ENCODE measurements at regions not wholly inside any gene's neighbourhood (a gene's known extent, or its start where the extent isn't known, plus 50 kb on each side); places are given as distances from the start of the nearest gene placed in this dataset.
"Not testable (repeated sequence)": the region's sequence is repeated elsewhere in the genome, so short reads cannot be mapped to it uniquely, and the experiment has no call there.

DNA sequence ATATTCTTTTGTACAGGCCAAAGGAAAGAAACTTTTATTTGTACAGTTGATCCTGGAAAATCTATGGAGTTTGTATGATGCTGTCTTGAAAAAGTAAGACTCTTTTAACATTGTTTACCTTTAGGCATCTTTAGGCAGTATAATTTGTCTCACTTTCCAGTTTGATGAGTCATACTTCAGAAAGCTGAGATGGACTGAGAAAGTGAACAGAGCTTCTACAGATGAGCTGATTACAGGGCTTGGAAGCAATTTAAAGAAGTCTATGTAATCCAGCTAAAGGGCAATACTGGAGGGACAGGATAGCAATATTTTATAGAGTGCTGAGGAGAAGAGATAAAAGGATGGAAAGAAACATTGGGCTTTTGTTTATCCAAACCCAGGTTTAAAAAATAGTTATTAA is 123.5 kb upstream of the GOLGA6L4 start:
- Histone ChIP-seq H4K20me1 (ENCODE audit: insufficient read depth, low read length) (no peaks in the 10 kb centered on the region), H3F3A (ENCODE audit: insufficient read depth, low read length) (no peaks in the 10 kb centered on the region), H3K9me2 (replicated peaks; ENCODE audit: insufficient read depth, low read length) (no peaks in the 10 kb centered on the region), H3K9ac (ENCODE audit: low read length) (no peak overlapping the region), H3K36me3 (replicated peaks; ENCODE audit: insufficient read depth, low read length) (no peaks in the 10 kb centered on the region), H3K9me3 (replicated peaks; ENCODE audit: insufficient read depth, low read length) (no peaks in the 10 kb centered on the region), H3K27me3 (replicated peaks; ENCODE audit: insufficient read depth, low read length) (no peaks in the 10 kb centered on the region), H3K27ac (ENCODE audit: low read length) (no peak overlapping the region), H3K79me2 (ENCODE audit: low read length) (no peaks in the 10 kb centered on the region), H3K4me1 (ENCODE audit: low read length) (no peaks in the 10 kb centered on the region), H3K4me3 (ENCODE audit: low read length) (no peak overlapping the region), H3K4me2 (ENCODE audit: low read depth, low read length) (no peak overlapping the region), H2AFZ (ENCODE audit: low read length) (no peak overlapping the region)
- TF ChIP-seq EZH2 (optimal IDR thresholded peaks at IDR 0.05; ENCODE audit: low read depth, low read length) (no peak), EZH2phosphoT487 (IDR thresholded peaks at IDR 0.05; ENCODE audit: low read length) (no peak)
- TF ChIP-seq, protein P1, sequence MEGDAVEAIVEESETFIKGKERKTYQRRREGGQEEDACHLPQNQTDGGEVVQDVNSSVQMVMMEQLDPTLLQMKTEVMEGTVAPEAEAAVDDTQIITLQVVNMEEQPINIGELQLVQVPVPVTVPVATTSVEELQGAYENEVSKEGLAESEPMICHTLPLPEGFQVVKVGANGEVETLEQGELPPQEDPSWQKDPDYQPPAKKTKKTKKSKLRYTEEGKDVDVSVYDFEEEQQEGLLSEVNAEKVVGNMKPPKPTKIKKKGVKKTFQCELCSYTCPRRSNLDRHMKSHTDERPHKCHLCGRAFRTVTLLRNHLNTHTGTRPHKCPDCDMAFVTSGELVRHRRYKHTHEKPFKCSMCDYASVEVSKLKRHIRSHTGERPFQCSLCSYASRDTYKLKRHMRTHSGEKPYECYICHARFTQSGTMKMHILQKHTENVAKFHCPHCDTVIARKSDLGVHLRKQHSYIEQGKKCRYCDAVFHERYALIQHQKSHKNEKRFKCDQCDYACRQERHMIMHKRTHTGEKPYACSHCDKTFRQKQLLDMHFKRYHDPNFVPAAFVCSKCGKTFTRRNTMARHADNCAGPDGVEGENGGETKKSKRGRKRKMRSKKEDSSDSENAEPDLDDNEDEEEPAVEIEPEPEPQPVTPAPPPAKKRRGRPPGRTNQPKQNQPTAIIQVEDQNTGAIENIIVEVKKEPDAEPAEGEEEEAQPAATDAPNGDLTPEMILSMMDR (IDR thresholded peaks at IDR 0.05; ENCODE audit: low read length): no peak
- no peak for DNase-seq

DNA sequence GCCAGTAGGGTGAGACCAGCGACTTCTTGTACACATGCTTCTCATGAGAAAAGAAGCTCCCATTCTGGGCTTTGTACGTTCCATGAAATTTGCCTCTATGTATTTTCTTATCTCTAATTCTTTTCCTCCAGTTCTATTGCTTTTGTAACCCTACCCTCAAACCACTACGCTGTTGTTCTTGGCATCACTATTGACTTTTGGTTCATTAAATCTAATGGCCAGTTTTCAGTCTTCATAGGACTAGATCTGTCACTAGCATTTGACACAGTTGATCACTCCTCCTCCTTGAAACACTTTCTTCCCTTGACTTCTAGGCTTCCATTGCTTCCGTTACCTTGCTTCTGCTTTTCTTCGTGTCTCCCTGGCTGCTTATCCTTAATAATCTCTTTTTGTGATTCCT is 121.7 kb upstream of the GOLGA6L4 start:
- Histone ChIP-seq H4K20me1 (ENCODE audit: insufficient read depth, low read length) (no peaks in the 10 kb centered on the region), H3K4me2 (ENCODE audit: low read depth, low read length) (no peak overlapping the region), H3K9me3 (replicated peaks; ENCODE audit: insufficient read depth, low read length) (no peaks in the 10 kb centered on the region), H3K9ac (ENCODE audit: low read length) (no peak overlapping the region), H3K27ac (ENCODE audit: low read length) (no peak overlapping the region), H3K9me2 (replicated peaks; ENCODE audit: insufficient read depth, low read length) (no peaks in the 10 kb centered on the region), H2AFZ (ENCODE audit: low read length) (no peak overlapping the region), H3K4me1 (ENCODE audit: low read length) (no peaks in the 10 kb centered on the region), H3K79me2 (ENCODE audit: low read length) (no peaks in the 10 kb centered on the region), H3K36me3 (replicated peaks; ENCODE audit: insufficient read depth, low read length) (no peaks in the 10 kb centered on the region), H3F3A (ENCODE audit: insufficient read depth, low read length) (no peaks in the 10 kb centered on the region), H3K4me3 (ENCODE audit: low read length) (no peak overlapping the region), H3K27me3 (replicated peaks; ENCODE audit: insufficient read depth, low read length) (no peaks in the 10 kb centered on the region)
- TF ChIP-seq EZH2 (optimal IDR thresholded peaks at IDR 0.05; ENCODE audit: low read depth, low read length): no peak
- TF ChIP-seq, protein P1 (IDR thresholded peaks at IDR 0.05; ENCODE audit: low read length): no peak
- TF ChIP-seq EZH2phosphoT487 (IDR thresholded peaks at IDR 0.05; ENCODE audit: low read length): no peak
- no peak for DNase-seq

DNA sequence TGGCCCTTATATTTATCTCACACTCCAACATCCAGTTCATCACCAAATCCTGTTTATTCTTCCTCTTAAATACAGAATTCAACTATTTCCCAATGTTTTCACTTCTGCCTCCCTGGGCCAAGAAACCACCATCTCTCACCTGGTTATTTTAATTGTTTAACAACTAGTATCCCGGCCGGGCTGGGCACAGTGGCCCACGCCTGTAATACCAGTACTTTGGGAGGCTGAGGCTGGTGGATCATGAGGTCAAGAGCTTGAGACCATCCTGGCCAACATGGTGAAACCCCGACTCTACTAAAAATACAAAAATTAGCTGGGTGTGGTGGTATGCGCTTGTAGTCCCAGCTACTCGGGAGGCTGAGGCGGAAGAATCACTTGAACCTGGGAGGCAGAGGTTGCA is 120.9 kb upstream of the GOLGA6L4 start:
- not testable (repeated sequence) for H3K9me2 ChIP-seq (replicated peaks; ENCODE audit: insufficient read depth, low read length); H3K4me2 ChIP-seq (ENCODE audit: low read depth, low read length); H3K27ac ChIP-seq (ENCODE audit: low read length); DNase-seq; H3K4me3 ChIP-seq (ENCODE audit: low read length); H3K9ac ChIP-seq (ENCODE audit: low read length); H3K27me3 ChIP-seq (replicated peaks; ENCODE audit: insufficient read depth, low read length); H3K79me2 ChIP-seq (ENCODE audit: low read length); H3K4me1 ChIP-seq (ENCODE audit: low read length); H2AFZ ChIP-seq (ENCODE audit: low read length); H3K9me3 ChIP-seq (replicated peaks; ENCODE audit: insufficient read depth, low read length); H3F3A ChIP-seq (ENCODE audit: insufficient read depth, low read length); H3K36me3 ChIP-seq (replicated peaks; ENCODE audit: insufficient read depth, low read length); H4K20me1 ChIP-seq (ENCODE audit: insufficient read depth, low read length)

DNA sequence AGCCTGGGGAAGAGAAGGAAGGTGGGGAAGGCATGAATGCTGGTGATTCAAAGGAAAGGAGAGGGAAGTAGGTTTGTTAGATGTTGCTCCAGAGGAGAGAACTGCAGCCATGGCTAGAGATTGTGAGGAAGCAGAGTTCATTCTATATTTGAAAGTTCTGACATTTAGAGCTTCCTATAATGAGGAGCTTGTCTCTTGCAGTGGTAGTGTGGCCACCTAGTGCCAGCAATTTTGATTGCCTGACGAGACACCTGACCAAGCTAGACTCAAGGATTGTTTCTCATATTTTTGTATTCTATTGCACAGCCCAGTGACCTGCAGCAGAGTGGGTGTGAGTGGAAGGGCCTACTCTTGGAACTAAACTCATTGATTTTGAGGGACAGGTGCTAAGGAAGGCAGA is 116.2 kb upstream of the GOLGA6L4 start:
- not testable (repeated sequence) for H3K9me2 ChIP-seq (replicated peaks; ENCODE audit: insufficient read depth, low read length); H3F3A ChIP-seq (ENCODE audit: insufficient read depth, low read length); H3K4me3 ChIP-seq (ENCODE audit: low read length); H2AFZ ChIP-seq (ENCODE audit: low read length); H3K79me2 ChIP-seq (ENCODE audit: low read length); H4K20me1 ChIP-seq (ENCODE audit: insufficient read depth, low read length); H3K27me3 ChIP-seq (replicated peaks; ENCODE audit: insufficient read depth, low read length); H3K4me1 ChIP-seq (ENCODE audit: low read length); H3K9ac ChIP-seq (ENCODE audit: low read length); DNase-seq; H3K4me2 ChIP-seq (ENCODE audit: low read depth, low read length); H3K36me3 ChIP-seq (replicated peaks; ENCODE audit: insufficient read depth, low read length); H3K9me3 ChIP-seq (replicated peaks; ENCODE audit: insufficient read depth, low read length); H3K27ac ChIP-seq (ENCODE audit: low read length)
- TF ChIP-seq, protein P1 (IDR thresholded peaks at IDR 0.05; ENCODE audit: low read length): peak; percentile 20

DNA sequence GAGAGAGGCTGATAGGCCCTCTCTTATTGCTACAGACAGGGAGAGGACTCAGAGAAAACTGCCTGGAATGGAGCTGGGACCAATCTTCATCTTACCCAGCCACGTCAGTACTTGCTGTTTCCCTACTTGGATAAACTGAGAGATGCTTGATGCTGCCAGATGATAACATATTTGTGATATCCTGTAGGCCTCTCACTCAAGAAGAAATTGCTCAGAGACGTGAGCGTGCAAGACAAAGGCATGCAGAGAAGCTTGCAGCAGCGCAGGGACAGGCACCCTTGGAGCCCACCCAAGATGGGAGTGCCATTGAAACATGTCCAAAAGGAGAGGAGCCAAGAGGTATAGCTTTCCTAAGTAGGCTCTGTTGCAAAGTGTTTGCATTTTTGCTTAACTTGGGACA is 114.7 kb upstream of the GOLGA6L4 start:
- not testable (repeated sequence) for H2AFZ ChIP-seq (ENCODE audit: low read length); DNase-seq; H4K20me1 ChIP-seq (ENCODE audit: insufficient read depth, low read length); H3K4me1 ChIP-seq (ENCODE audit: low read length); H3F3A ChIP-seq (ENCODE audit: insufficient read depth, low read length); H3K9ac ChIP-seq (ENCODE audit: low read length); H3K27ac ChIP-seq (ENCODE audit: low read length); H3K4me3 ChIP-seq (ENCODE audit: low read length); H3K4me2 ChIP-seq (ENCODE audit: low read depth, low read length); H3K9me3 ChIP-seq (replicated peaks; ENCODE audit: insufficient read depth, low read length); H3K9me2 ChIP-seq (replicated peaks; ENCODE audit: insufficient read depth, low read length); H3K27me3 ChIP-seq (replicated peaks; ENCODE audit: insufficient read depth, low read length); H3K36me3 ChIP-seq (replicated peaks; ENCODE audit: insufficient read depth, low read length); H3K79me2 ChIP-seq (ENCODE audit: low read length)

DNA sequence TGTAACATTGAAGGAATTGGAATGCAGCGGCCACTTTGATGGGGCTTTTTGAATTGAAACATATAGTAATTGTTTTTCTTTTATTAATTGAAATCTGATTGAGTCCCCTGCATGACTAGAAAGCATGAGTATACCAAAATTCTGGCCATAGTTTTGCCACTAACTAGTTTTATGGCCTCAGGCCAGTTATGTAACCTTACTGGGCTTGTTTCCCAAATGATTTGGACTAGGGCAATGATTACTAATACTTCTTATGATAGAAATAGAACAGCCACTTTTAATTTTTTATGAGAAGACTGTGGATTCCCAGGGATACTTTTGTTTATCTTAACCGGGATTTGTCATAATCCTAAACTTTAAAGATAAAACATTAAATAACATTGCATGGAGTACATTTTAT is 106.9 kb upstream of the GOLGA6L4 start:
- H3K9me2 ChIP-seq (replicated peaks; ENCODE audit: insufficient read depth, low read length); H3K36me3 ChIP-seq (replicated peaks; ENCODE audit: insufficient read depth, low read length); H3K4me3 ChIP-seq (ENCODE audit: low read length); H3K4me1 ChIP-seq (ENCODE audit: low read length); DNase-seq; H3F3A ChIP-seq (ENCODE audit: insufficient read depth, low read length); H3K9ac ChIP-seq (ENCODE audit: low read length); H2AFZ ChIP-seq (ENCODE audit: low read length); H3K9me3 ChIP-seq (replicated peaks; ENCODE audit: insufficient read depth, low read length); H4K20me1 ChIP-seq (ENCODE audit: insufficient read depth, low read length); H3K27me3 ChIP-seq (replicated peaks; ENCODE audit: insufficient read depth, low read length); H3K27ac ChIP-seq (ENCODE audit: low read length); H3K79me2 ChIP-seq (ENCODE audit: low read length); H3K4me2 ChIP-seq (ENCODE audit: low read depth, low read length): not testable (repeated sequence)

Data from MM.1S (cell line).